ENCODE measurements at regions not wholly inside any gene's neighbourhood (a gene's known extent, or its start where the extent isn't known, plus 50 kb on each side); places are given as distances from the start of the nearest gene placed in this dataset.

DNA sequence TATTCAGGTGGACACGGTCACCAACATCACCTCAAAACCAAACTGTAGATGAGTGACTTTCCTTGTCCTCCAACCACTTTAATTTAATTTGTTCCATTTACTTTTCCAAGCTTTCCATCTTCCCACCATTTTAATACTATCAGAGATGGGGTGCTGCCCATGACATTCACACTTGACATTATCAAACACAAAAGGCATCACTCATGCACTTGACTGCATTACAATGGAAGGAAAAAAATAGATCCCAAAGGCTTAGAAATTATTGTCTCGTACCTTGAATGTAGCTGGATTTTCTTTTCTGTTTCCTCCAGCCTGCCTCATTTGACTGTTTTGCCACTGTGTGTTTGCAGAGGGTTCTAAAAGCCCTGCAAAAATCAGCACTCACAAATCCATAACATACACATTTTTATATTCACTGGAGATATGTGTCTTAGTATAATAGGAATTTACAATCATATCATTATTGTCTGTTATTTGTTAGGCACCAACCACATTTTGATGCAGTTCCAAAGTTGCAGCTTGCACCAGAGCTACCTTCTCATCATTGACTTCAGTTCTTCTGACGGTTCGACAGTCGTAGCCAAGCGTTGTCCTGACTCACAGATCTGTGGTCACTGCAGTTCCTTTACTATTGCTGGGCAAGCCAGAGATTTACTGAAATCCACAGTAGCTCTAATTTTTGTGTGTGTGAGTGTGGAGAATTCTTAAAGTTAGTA lies 712.3 kb upstream of the WWC1 start:
- no peak for DNase-seq (ENCODE audit: low read depth in 4 of 4, low spot score in 3 of 4)

- no peak for DNase-seq (ENCODE audit: low read depth in 4 of 4, low spot score in 3 of 4)
Measured at GRCh38 chr5:167579693-167580055, 711.8 kb upstream of the WWC1 start.

GRCh38 chr5:167580608-167581007 lies 710.8 kb upstream of the WWC1 start:
- DNase-seq (ENCODE audit: low read depth in 4 of 4, low spot score in 3 of 4), result no peak

GRCh38 chr5:167582283-167582682 lies 709.2 kb upstream of the WWC1 start:
- no peak for DNase-seq (ENCODE audit: low read depth in 4 of 4, low spot score in 3 of 4)

DNA sequence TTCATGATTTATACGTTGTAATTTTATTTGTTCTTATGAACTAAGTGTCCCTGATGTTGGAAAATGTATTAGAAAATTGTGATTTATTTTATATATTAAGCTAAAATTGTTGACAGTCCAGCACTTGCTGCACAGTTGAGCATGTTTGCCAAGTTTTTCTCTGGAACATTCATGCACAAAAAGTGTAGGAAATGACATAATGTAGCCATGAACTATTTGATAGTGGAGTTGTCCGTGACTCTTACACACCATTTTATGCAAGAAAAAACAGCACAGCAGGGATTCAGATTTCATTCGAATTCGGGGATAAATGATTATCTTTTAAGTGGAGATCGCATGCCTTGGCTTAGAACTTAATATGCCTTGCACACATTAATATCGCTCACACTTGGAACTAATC lies 708.6 kb upstream of the WWC1 start:
- DNase-seq (ENCODE audit: low read depth in 4 of 4, low spot score in 3 of 4), result no peak

GRCh38 chr5:167585184-167585583 lies 706.3 kb upstream of the WWC1 start:
- no peak for DNase-seq (ENCODE audit: low read depth in 4 of 4, low spot score in 3 of 4)

- DNase-seq (ENCODE audit: low read depth in 4 of 4, low spot score in 3 of 4), result peak in 1 of 4 donors; percentile 12
Measured at GRCh38 chr5:167587772-167588437, 703.5 kb upstream of the WWC1 start.

DNA sequence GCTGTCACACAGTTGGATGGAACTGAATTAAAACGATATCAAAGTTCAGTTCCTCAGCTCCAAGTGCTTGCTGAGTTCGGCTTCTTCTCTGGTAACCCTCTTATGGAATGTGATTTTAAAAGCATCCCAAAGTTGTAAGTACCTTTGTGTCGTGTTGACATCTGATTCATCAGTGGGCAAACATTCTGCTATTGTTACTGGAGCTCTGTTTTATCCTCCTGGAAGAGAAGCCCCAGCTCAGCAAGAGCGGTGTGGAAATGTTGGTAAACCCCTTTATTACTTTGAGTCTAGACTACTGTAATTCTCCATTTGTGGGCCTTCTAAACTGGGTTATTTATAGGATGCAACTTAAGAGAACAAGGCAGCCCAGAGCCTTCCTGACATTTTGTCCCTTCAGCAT lies 699.3 kb upstream of the WWC1 start:
- no peak for DNase-seq (ENCODE audit: low read depth in 4 of 4, low spot score in 3 of 4)

GRCh38 chr5:167593329-167594060 lies 698.0 kb upstream of the WWC1 start:
- no peak for DNase-seq (ENCODE audit: low read depth in 4 of 4, low spot score in 3 of 4)

DNA sequence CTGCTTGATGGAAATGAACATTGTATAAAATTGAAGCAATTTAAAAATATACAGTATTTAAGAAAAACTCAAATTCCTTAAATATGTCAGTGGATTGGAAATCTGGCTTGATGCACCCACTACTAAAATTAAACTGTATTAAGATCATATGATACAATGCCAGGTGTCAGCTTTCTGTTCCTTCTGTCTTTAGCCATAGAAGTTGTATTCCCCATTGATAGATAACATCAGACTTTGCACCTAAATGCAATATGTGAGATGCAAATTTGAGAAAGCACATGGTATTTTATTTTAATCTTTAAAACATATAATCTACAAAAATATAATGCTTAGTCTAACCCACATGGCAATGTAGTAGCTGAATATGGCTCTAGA lies 697.4 kb upstream of the WWC1 start:
- DNase-seq (ENCODE audit: low read depth in 4 of 4, low spot score in 3 of 4), result no peak

- no peak for DNase-seq (ENCODE audit: low read depth in 4 of 4, low spot score in 3 of 4)
Measured at GRCh38 chr5:167594750-167595149, 696.7 kb upstream of the WWC1 start.

- DNase-seq (ENCODE audit: low read depth in 4 of 4, low spot score in 3 of 4), result no peak
Measured at GRCh38 chr5:167595196-167595595, 696.2 kb upstream of the WWC1 start.

DNA sequence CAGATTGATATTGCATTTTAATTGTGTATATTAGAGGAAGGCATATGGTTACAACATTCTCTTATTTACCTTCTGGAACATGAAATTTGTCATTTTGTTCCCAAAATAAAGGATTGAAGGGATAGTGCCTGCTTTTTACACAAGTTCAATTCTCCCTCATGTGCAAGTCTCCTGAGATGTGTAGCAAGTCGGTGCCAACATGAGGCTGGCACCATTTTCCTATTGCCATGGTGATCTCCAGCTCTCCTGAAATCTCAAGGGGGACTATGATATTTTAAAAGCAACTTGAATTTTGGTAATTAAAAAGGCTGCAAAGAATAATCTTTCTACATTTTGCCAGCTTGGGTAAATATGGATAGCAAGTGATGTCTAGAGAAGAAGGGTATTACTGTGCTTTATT lies 693.3 kb upstream of the WWC1 start:
- DNase-seq (ENCODE audit: low read depth in 4 of 4, low spot score in 3 of 4), result no peak

GRCh38 chr5:167602067-167602466 lies 689.4 kb upstream of the WWC1 start:
- DNase-seq (ENCODE audit: low read depth in 4 of 4, low spot score in 3 of 4), result no peak

DNA sequence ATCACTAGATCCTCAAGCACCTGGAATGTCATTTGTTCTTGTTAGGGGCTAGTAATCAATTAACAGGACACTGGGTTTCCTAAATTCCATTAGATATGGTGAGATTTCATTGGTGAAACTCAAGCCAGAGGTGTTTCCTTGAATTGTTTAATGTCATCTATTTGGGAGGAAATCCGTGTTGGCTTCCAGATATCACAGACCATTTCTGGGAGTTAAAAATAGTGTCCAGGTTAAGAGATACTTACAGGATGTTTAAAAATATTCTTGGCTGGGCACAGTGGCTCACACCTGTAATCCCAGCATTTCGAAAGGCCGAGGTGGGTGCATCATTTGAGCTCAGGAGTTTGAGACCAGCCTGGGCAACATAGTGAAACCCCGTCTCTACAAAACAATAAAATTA lies 688.3 kb upstream of the WWC1 start:
- no peak for DNase-seq (ENCODE audit: low read depth in 4 of 4, low spot score in 3 of 4)

- no peak for DNase-seq (ENCODE audit: low read depth in 4 of 4, low spot score in 3 of 4)
Measured at GRCh38 chr5:167608390-167609272, 682.8 kb upstream of the WWC1 start.

DNA sequence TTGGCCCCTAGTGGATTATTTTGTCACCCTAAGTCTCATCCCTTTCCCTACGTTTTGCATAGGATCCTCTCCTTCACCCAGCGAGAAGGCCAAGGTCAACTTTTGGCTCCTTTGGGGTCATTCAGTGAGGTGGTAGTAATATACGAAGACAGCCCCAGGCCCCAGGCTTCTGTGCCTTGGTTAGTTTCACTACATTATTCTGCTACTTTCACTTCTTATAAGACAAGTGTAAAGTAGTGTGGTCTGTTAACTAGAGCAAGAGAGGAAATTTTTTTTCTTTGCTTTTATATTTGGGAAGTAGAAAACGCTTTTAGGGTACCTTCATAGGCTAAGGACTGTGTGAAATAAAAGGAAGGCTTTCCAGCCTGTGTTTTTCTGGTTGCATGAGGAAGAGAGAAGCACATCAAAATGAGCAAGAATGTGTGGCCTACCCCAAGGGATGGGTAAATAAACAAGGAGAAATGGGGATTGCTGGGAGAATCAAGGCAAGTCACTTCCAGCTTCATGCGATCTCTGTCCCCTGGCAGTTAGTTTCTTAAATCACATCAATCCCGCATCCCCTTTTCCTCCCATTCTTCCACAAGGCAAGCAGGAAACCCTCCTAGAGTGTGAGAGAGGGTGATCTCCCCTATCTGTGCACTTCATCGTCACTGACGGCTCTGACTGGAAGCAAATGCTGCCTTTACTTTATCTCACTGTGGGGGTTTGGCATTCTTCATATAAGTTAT lies 677.0 kb upstream of the WWC1 start:
- DNase-seq (ENCODE audit: low read depth in 4 of 4, low spot score in 3 of 4), result no peak

DNA sequence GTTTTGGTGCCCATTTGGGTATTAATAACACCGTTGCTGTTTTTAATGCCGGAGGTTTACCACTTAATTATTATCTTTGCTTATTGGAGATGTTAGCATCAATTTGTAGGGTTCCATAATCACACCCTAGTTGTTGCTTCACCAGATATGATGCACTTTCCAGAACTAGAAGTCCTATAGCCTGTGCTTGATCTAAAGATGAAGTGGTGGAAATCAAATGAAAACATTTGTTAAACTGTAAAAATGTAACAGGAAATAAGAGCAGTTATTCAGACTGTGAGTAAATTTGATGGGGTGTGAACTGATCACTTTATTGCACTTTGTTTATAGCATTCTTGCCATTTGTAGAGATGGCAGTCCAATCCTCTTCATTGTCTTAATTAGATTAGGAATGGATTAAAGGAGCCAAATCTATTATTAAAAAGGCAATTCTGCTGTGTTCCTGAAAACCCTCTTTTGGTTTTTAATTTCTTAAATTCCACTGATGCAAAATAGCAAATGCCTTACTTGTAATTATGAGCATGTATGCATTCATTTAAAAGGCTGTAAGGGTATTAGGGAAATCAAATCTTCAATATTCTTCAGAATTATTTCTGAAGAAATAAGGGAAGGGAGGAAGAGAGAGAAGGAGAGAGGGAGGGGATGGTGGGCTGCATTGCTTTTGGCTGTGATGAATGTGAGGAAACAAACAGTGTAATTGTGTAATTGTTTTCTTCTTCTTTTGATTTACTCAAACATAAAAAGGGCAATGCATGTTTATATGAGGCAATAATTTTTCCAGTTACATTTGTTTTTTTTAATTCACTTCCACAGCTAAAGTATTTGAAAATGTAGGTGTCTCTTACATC lies 675.2 kb upstream of the WWC1 start:
- DNase-seq (ENCODE audit: low read depth in 4 of 4, low spot score in 3 of 4), result no peak

DNA sequence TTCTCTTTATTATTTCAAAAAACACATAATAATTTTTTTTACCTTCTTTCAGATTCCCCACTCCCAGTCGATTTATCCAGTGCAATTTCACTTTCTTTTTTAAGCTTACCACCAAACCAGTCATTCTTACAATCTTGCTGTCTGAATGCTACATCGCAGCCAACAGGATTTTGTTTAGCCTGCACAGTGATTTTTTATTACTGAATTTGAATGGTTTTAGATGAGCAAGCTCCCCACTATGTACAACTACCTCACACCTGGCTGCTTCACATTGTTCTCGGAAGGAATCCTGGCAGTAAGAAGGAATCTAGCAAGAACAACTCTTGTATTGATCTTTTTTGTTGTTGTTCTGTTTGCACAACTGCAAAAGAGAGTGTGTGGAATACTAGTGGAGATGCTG lies 668.1 kb upstream of the WWC1 start:
- no peak for DNase-seq (ENCODE audit: low read depth in 4 of 4, low spot score in 3 of 4)
